Inferior parietal cortex (tissue), 1 donor: ENCODE measurements at regions not wholly inside any gene's neighbourhood (a gene's known extent, or its start where the extent isn't known, plus 50 kb on each side); places are given as distances from the start of the nearest gene placed in this dataset.

ENCODE experiments used
- DNase-seq: peaks from one replicate; pipeline ENCODE4 v3.0.0-alpha.2; 2016; ENCODE audit errors: extremely low spot score

- peak; percentile 78 for DNase-seq
These were observed 164.9 kb downstream of the DHX15 start for GRCh38 chr4:24419181-24420034.

- DNase-seq: no peak
These were observed 167.1 kb downstream of the DHX15 start for GRCh38 chr4:24417206-24417605.

GRCh38 chr4:24416293-24416692 lies 168.1 kb downstream of the DHX15 start:
- DNase-seq: no peak

- DNase-seq: no peak
These were observed 171.0 kb downstream of the DHX15 start for GRCh38 chr4:24413311-24413784.

- DNase-seq: no peak
These were observed 172.5 kb downstream of the DHX15 start for GRCh38 chr4:24411806-24412205.

- no peak for DNase-seq
These were observed 173.1 kb downstream of the DHX15 start for GRCh38 chr4:24411299-24411698.

GRCh38 chr4:24408640-24409039 lies 175.7 kb downstream of the DHX15 start:
- DNase-seq: no peak

- no peak for DNase-seq
These were observed 178.4 kb downstream of the DHX15 start for GRCh38 chr4:24405926-24406325.

GRCh38 chr4:24405341-24405740 lies 179.0 kb downstream of the DHX15 start:
- DNase-seq: no peak

GRCh38 chr4:24404281-24404680 lies 180.1 kb downstream of the DHX15 start:
- no peak for DNase-seq

- DNase-seq: no peak
These were observed 181.1 kb downstream of the DHX15 start for GRCh38 chr4:24403265-24403664.

GRCh38 chr4:24400537-24400936 lies 183.8 kb downstream of the DHX15 start:
- DNase-seq: no peak

GRCh38 chr4:24396988-24397387 lies 187.4 kb downstream of the DHX15 start:
- no peak for DNase-seq

GRCh38 chr4:24395937-24396336 lies 188.4 kb downstream of the DHX15 start:
- DNase-seq: no peak

- DNase-seq: no peak
These were observed 190.3 kb downstream of the DHX15 start for GRCh38 chr4:24394041-24394440.

GRCh38 chr4:24392613-24393012 lies 191.7 kb downstream of the DHX15 start:
- DNase-seq: no peak

- DNase-seq: no peak
These were observed 202.0 kb downstream of the DHX15 start for GRCh38 chr4:24382381-24382780.

GRCh38 chr4:24380957-24381665 lies 203.2 kb downstream of the DHX15 start:
- no peak for DNase-seq

- DNase-seq: no peak
These were observed 210.7 kb downstream of the DHX15 start for GRCh38 chr4:24373704-24374103.

- DNase-seq: no peak
These were observed 211.5 kb downstream of the DHX15 start for GRCh38 chr4:24372881-24373280.

- no peak for DNase-seq
These were observed 212.0 kb downstream of the DHX15 start for GRCh38 chr4:24372341-24372740.

- DNase-seq: no peak
These were observed 213.9 kb downstream of the DHX15 start for GRCh38 chr4:24370421-24370820.

GRCh38 chr4:24369507-24370029 lies 214.8 kb downstream of the DHX15 start:
- DNase-seq: peak; percentile 57
